ENCODE measurements at regions not wholly inside any gene's neighbourhood (a gene's known extent, or its start where the extent isn't known, plus 50 kb on each side); places are given as distances from the start of the nearest gene placed in this dataset.

DNA sequence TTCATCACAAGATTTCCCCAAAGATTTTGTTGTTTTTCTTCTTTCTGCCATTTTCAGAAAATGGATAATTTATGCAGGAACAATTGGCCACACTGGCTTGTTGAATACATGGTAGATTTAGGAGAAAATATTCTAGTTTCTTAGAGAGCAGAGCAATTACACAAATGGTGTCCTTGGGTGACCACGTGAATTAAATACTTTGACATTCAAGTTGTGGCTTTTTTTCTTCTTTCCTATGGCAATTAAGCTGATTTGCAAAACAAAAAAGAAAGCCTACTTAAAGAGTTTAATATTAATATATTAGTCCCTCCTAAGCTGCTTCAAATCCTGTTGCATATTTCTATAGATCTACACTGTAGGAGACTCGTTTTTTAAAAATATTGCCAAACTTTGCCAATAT lies 133.0 kb upstream of the HTR2C start:
- ChIA-PET CTCF (no interaction called here), POLR2A (ENCODE audit: unreplicated experiment) (no interaction called here)
- Histone ChIP-seq H3F3A (ENCODE audit: insufficient read depth, low read depth) (no peaks in the 10 kb centered on the region), H3K9me3 (ENCODE audit: insufficient read depth, low read depth) (0 out of 2 replicates have a peak, but pooled peaks cover 7% of the 10 kb centered on the region), H4K20me1 (ENCODE audit: insufficient read depth) (no peaks in the 10 kb centered on the region), H3K4me3 (no peak overlapping the region), H3K4me2 (no peak overlapping the region), H3K79me2 (ENCODE audit: low read depth) (no peaks in the 10 kb centered on the region), H3K4me1 (replicated peaks; ENCODE audit: insufficient read depth) (no peaks in the 10 kb centered on the region), H3K27ac (no peak overlapping the region), H3K27me3 (ENCODE audit: insufficient read depth, low read depth) (no peaks in the 10 kb centered on the region), H3K9me2 (ENCODE audit: insufficient read depth) (no peaks in the 10 kb centered on the region), H2AFZ (no peak overlapping the region), H3K36me3 (ENCODE audit: low read depth) (no peaks in the 10 kb centered on the region)
- DNase-seq = no peak
- no TSS peak for BruUV-seq (replicated peaks)
- TF ChIP-seq, protein P1, sequence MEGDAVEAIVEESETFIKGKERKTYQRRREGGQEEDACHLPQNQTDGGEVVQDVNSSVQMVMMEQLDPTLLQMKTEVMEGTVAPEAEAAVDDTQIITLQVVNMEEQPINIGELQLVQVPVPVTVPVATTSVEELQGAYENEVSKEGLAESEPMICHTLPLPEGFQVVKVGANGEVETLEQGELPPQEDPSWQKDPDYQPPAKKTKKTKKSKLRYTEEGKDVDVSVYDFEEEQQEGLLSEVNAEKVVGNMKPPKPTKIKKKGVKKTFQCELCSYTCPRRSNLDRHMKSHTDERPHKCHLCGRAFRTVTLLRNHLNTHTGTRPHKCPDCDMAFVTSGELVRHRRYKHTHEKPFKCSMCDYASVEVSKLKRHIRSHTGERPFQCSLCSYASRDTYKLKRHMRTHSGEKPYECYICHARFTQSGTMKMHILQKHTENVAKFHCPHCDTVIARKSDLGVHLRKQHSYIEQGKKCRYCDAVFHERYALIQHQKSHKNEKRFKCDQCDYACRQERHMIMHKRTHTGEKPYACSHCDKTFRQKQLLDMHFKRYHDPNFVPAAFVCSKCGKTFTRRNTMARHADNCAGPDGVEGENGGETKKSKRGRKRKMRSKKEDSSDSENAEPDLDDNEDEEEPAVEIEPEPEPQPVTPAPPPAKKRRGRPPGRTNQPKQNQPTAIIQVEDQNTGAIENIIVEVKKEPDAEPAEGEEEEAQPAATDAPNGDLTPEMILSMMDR (conservative IDR thresholded peaks at IDR 0.05) = no peak
- no peak for TF ChIP-seq EZH2 (IDR thresholded peaks at IDR 0.05; ENCODE audit: low read depth)
- intact Hi-C loops (cut with micrococcal nuclease; ENCODE audit: unreplicated experiment) = no loop called here

- no peak overlapping the region for H3K27ac ChIP-seq
- H3K9me3 ChIP-seq (ENCODE audit: insufficient read depth, low read depth) = 0 out of 2 replicates have a peak, but pooled peaks cover 7% of the 10 kb centered on the region
- H3F3A ChIP-seq (ENCODE audit: insufficient read depth, low read depth) = no peaks in the 10 kb centered on the region
- H3K36me3 ChIP-seq (ENCODE audit: low read depth) = no peaks in the 10 kb centered on the region
- H3K9me2 ChIP-seq (ENCODE audit: insufficient read depth) = no peaks in the 10 kb centered on the region
- no peak overlapping the region for H3K4me3 ChIP-seq
- no TSS peak for BruUV-seq (replicated peaks)
- H3K27me3 ChIP-seq (ENCODE audit: insufficient read depth, low read depth) = no peaks in the 10 kb centered on the region
- no peak for DNase-seq
- ChIA-PET CTCF (no interaction called here), POLR2A (ENCODE audit: unreplicated experiment) (no interaction called here)
- no peak overlapping the region for H2AFZ ChIP-seq
- H4K20me1 ChIP-seq (ENCODE audit: insufficient read depth) = no peaks in the 10 kb centered on the region
- no peaks in the 10 kb centered on the region for H3K79me2 ChIP-seq (ENCODE audit: low read depth)
- no peaks in the 10 kb centered on the region for H3K4me1 ChIP-seq (replicated peaks; ENCODE audit: insufficient read depth)
- no peak for TF ChIP-seq EZH2 (IDR thresholded peaks at IDR 0.05; ENCODE audit: low read depth)
- TF ChIP-seq, protein P1 (conservative IDR thresholded peaks at IDR 0.05) = no peak
- no peak overlapping the region for H3K4me2 ChIP-seq
- intact Hi-C loops (cut with micrococcal nuclease; ENCODE audit: unreplicated experiment) = no loop called here
Observed at GRCh38 chrX:114451397-114451796, 132.5 kb upstream of the HTR2C start.

GRCh38 chrX:114462266-114462665 lies 121.6 kb upstream of the HTR2C start:
- Histone ChIP-seq H3K9me3 (ENCODE audit: insufficient read depth, low read depth) (no peaks in the 10 kb centered on the region), H3K4me2 (no peak overlapping the region), H3F3A (ENCODE audit: insufficient read depth, low read depth) (no peaks in the 10 kb centered on the region), H3K27me3 (ENCODE audit: insufficient read depth, low read depth) (no peaks in the 10 kb centered on the region), H2AFZ (no peak overlapping the region), H3K79me2 (ENCODE audit: low read depth) (no peaks in the 10 kb centered on the region), H3K9me2 (ENCODE audit: insufficient read depth) (no peaks in the 10 kb centered on the region; the same call in 1 of the 2 replicates), H4K20me1 (ENCODE audit: insufficient read depth) (no peaks in the 10 kb centered on the region), H3K27ac (no peak overlapping the region), H3K4me1 (replicated peaks; ENCODE audit: insufficient read depth) (no peaks in the 10 kb centered on the region), H3K36me3 (ENCODE audit: low read depth) (no peaks in the 10 kb centered on the region), H3K4me3 (no peak overlapping the region)
- intact Hi-C loops (cut with micrococcal nuclease; ENCODE audit: unreplicated experiment) = no loop called here
- CTCF ChIA-PET = no interaction called here
- POLR2A ChIA-PET (ENCODE audit: unreplicated experiment) = no interaction called here
- TF ChIP-seq, protein P1 (conservative IDR thresholded peaks at IDR 0.05) = no peak
- TF ChIP-seq EZH2 (IDR thresholded peaks at IDR 0.05; ENCODE audit: low read depth) = no peak
- no TSS peak for BruUV-seq (replicated peaks)
- DNase-seq = no peak

Measured in PC-9 (cell line).